SK-N-SH (cell line): ENCODE measurements at regions not wholly inside any gene's neighbourhood (a gene's known extent, or its start where the extent isn't known, plus 50 kb on each side); places are given as distances from the start of the nearest gene placed in this dataset.
A peak's percentile ranks its signal among the peaks of the same experiment; 100 is the strongest.

ENCODE experiments used
- CHD2 ChIP-seq: fragments of 150-350 bp; IDR thresholded peaks from 2 replicates; pipeline ENCODE4 v1.6.1; 2018; ENCODE audit warnings: low read length; ENCODE audit not compliant: partially characterized antibody
- CTCF ChIP-seq: fragments of 200-600 bp; sonication (generic); IDR thresholded peaks from 2 replicates; pipeline ENCODE4 v1.6.1; 2017; ENCODE audit warnings: antibody characterized with exemption, mild to moderate bottlenecking, moderate library complexity
- ELF1 ChIP-seq: IDR thresholded peaks from 2 replicates; pipeline ENCODE4 v1.4.0; 2012
- EP300 ChIP-seq, 2 experiments: IDR thresholded peaks; 2 replicates each; pipeline versions ENCODE4 v1.4.0 to v1.6.1; 2012; ENCODE audit warnings: borderline replicate concordance in 1 of 2, low read depth in 1 of 2, low read length in 1 of 2
- FOXJ3 ChIP-seq: sonication (generic); formaldehyde crosslinking; IDR thresholded peaks from 2 replicates; pipeline ENCODE4 v1.5.1; 2020; ENCODE audit warnings: mild to moderate bottlenecking, missing genetic modification reagents
- POLR2AphosphoS5 ChIP-seq: IDR thresholded peaks from 2 replicates; pipeline ENCODE4 v1.6.1; 2012; ENCODE audit warnings: low read depth, low read length
- RAD21 ChIP-seq: IDR thresholded peaks from 2 replicates; pipeline ENCODE4 v1.6.1; 2012; ENCODE audit warnings: mild to moderate bottlenecking, low read length
- TEAD4 ChIP-seq: IDR thresholded peaks from 2 replicates; pipeline ENCODE4 v1.4.0; 2012; ENCODE audit warnings: mild to moderate bottlenecking, borderline replicate concordance; ENCODE audit not compliant: insufficient read depth
- TF ChIP-seq, protein P1 (sequence below): fragments of 150-350 bp; IDR thresholded peaks from 2 replicates; pipeline ENCODE4 v1.6.1; 2017; ENCODE audit warnings: antibody characterized with exemption, low read length, low read depth, borderline replicate concordance
- TF ChIP-seq, protein P2 (sequence below): IDR thresholded peaks from 2 replicates; pipeline ENCODE4 v1.4.0; 2012; ENCODE audit warnings: low read depth

GRCh38 chr6:66558189-66558588 lies 851.2 kb upstream of the EYS start:
- TF ChIP-seq CTCF (peak; percentile 35), ELF1 (no peak), RAD21 (no peak), EP300 (IDR thresholded peaks at IDR 0.05; ENCODE audit: borderline replicate concordance in 1 of 2, low read depth in 1 of 2, low read length in 1 of 2) (no peak), FOXJ3 (no peak), TEAD4 (no peak), CHD2 (no peak), POLR2AphosphoS5 (no peak)
- TF ChIP-seq, protein P1, sequence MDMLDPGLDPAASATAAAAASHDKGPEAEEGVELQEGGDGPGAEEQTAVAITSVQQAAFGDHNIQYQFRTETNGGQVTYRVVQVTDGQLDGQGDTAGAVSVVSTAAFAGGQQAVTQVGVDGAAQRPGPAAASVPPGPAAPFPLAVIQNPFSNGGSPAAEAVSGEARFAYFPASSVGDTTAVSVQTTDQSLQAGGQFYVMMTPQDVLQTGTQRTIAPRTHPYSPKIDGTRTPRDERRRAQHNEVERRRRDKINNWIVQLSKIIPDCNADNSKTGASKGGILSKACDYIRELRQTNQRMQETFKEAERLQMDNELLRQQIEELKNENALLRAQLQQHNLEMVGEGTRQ = no peak
- TF ChIP-seq, protein P2, sequence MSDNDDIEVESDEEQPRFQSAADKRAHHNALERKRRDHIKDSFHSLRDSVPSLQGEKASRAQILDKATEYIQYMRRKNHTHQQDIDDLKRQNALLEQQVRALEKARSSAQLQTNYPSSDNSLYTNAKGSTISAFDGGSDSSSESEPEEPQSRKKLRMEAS = no peak
